ENCODE measurements at regions not wholly inside any gene's neighbourhood (a gene's known extent, or its start where the extent isn't known, plus 50 kb on each side); places are given as distances from the start of the nearest gene placed in this dataset.

GRCh38 chr4:137819964-137820383, 287.7 kb upstream of the PCDH18 start:
- Mint-ChIP-seq H3K9me3 (ENCODE audit: unreplicated experiment) (no peaks in the 10 kb centered on the region), H3K4me3 (ENCODE audit: unreplicated experiment) (no peak overlapping the region), H3K4me1 (ENCODE audit: unreplicated experiment) (peaks cover 3% of the 10 kb centered on the region), H3K27ac (ENCODE audit: unreplicated experiment) (no peak overlapping the region), H3K36me3 (ENCODE audit: unreplicated experiment) (no peaks in the 10 kb centered on the region), H3K27me3 (ENCODE audit: unreplicated experiment) (no peaks in the 10 kb centered on the region)
- DNase-seq (ENCODE audit: extremely low spot score, unreplicated experiment) = no peak
- TF ChIP-seq, protein P1, sequence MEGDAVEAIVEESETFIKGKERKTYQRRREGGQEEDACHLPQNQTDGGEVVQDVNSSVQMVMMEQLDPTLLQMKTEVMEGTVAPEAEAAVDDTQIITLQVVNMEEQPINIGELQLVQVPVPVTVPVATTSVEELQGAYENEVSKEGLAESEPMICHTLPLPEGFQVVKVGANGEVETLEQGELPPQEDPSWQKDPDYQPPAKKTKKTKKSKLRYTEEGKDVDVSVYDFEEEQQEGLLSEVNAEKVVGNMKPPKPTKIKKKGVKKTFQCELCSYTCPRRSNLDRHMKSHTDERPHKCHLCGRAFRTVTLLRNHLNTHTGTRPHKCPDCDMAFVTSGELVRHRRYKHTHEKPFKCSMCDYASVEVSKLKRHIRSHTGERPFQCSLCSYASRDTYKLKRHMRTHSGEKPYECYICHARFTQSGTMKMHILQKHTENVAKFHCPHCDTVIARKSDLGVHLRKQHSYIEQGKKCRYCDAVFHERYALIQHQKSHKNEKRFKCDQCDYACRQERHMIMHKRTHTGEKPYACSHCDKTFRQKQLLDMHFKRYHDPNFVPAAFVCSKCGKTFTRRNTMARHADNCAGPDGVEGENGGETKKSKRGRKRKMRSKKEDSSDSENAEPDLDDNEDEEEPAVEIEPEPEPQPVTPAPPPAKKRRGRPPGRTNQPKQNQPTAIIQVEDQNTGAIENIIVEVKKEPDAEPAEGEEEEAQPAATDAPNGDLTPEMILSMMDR (IDR thresholded peaks at IDR 0.05) = peak; percentile 76

DNA sequence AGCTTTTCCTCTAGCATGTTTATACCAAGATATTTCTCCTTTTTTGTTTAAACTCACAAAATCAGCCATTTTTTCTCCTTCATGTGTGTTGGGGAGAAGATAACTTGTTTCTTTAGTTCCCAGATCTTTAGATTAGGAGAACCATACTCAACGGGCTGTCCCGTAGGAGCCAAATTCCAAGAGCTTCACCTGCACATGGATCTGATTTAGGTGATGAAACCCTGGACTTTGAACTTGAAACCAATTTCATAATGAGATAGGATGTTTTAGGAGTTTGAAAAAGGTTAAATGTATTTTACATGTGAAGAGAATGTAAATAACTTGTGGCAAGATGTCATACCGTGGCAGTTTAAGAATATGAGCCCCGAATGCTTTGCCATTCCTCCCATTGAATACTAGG, 280.0 kb upstream of the PCDH18 start:
- Mint-ChIP-seq H3K4me3 (ENCODE audit: unreplicated experiment) (no peak overlapping the region), H3K4me1 (ENCODE audit: unreplicated experiment) (no peaks in the 10 kb centered on the region), H3K27ac (ENCODE audit: unreplicated experiment) (no peak overlapping the region), H3K36me3 (ENCODE audit: unreplicated experiment) (no peaks in the 10 kb centered on the region), H3K27me3 (ENCODE audit: unreplicated experiment) (no peaks in the 10 kb centered on the region), H3K9me3 (ENCODE audit: unreplicated experiment) (no peaks in the 10 kb centered on the region)
- no peak for DNase-seq (ENCODE audit: extremely low spot score, unreplicated experiment)
- TF ChIP-seq, protein P1 (IDR thresholded peaks at IDR 0.05) = no peak

DNA sequence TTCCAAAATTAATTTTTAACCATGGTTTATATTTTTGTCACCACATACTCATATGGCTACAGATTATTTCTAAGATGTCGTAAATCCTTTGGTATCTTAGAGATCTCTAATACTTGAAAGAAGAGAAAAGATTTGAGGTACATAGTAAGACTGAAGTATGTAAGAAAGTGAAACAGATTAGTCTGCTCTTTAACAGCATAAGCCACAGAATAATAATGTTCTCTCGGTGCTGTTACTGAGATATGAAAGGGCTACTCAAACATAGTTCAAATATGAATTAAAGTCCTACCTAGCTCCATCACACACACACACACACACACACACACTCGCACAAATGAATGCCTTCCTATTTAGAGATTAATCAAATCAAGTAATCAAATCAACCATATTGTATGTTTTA, 274.1 kb upstream of the PCDH18 start:
- Mint-ChIP-seq H3K36me3 (ENCODE audit: unreplicated experiment) (no peaks in the 10 kb centered on the region), H3K4me3 (ENCODE audit: unreplicated experiment) (no peak overlapping the region), H3K4me1 (ENCODE audit: unreplicated experiment) (no peaks in the 10 kb centered on the region), H3K27me3 (ENCODE audit: unreplicated experiment) (no peaks in the 10 kb centered on the region), H3K27ac (ENCODE audit: unreplicated experiment) (no peak overlapping the region), H3K9me3 (ENCODE audit: unreplicated experiment) (no peaks in the 10 kb centered on the region)
- TF ChIP-seq, protein P1 (IDR thresholded peaks at IDR 0.05) = no peak
- DNase-seq (ENCODE audit: extremely low spot score, unreplicated experiment) = no peak

DNA sequence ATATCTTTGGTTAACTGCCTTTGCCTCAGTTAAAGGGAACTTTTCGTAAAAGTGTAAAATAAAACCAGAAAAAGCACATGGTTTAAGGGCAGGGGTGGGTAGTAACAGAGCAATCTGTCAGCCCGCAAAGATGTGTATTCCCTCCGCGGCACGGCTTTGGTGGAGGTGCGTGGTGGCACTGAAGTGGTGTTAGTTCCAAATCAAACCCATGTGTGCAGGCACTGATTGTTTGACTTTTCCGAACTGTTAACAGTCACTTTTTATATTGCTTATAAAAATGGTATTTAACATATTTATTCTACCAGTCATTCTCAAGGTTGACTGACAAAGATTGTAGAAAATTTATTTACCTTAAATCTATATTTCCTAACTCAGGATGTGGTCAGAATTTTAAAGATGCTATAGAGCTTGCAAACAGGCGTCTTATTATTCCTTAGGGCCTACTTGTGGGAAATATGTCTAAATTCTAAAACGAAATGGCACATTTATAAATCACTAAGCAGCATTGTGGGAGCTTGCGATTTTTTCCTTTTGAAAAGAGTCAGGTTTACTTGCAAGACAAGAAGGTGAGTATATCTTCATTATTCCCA, 272.7 kb upstream of the PCDH18 start:
- Mint-ChIP-seq H3K27me3 (ENCODE audit: unreplicated experiment) (no peaks in the 10 kb centered on the region), H3K36me3 (ENCODE audit: unreplicated experiment) (no peaks in the 10 kb centered on the region), H3K27ac (ENCODE audit: unreplicated experiment) (peak overlapping the region; percentile 14), H3K4me1 (ENCODE audit: unreplicated experiment) (no peaks in the 10 kb centered on the region), H3K9me3 (ENCODE audit: unreplicated experiment) (no peaks in the 10 kb centered on the region), H3K4me3 (ENCODE audit: unreplicated experiment) (no peak overlapping the region)
- TF ChIP-seq, protein P1 (IDR thresholded peaks at IDR 0.05) = no peak
- DNase-seq (ENCODE audit: extremely low spot score, unreplicated experiment) = no peak

- Mint-ChIP-seq H3K27ac (ENCODE audit: unreplicated experiment) (no peak overlapping the region), H3K4me3 (ENCODE audit: unreplicated experiment) (no peak overlapping the region)
These were observed 268.6 kb upstream of the PCDH18 start for GRCh38 chr4:137800861-137801260.

More at GRCh38 chr4:137800861-137801260, 268.6 kb upstream of the PCDH18 start:
- Mint-ChIP-seq H3K9me3 (ENCODE audit: unreplicated experiment) (no peaks in the 10 kb centered on the region), H3K27me3 (ENCODE audit: unreplicated experiment) (no peaks in the 10 kb centered on the region), H3K4me1 (ENCODE audit: unreplicated experiment) (no peaks in the 10 kb centered on the region), H3K36me3 (ENCODE audit: unreplicated experiment) (no peaks in the 10 kb centered on the region)
- no peak for DNase-seq (ENCODE audit: extremely low spot score, unreplicated experiment)
- TF ChIP-seq, protein P1 (IDR thresholded peaks at IDR 0.05) = no peak
